Glutamatergic neuron (in vitro differentiated cells): ENCODE measurements at regions not wholly inside any gene's neighbourhood (a gene's known extent, or its start where the extent isn't known, plus 50 kb on each side); places are given as distances from the start of the nearest gene placed in this dataset.
"Not testable (repeated sequence)": the region's sequence is repeated elsewhere in the genome, so short reads cannot be mapped to it uniquely, and the experiment has no call there.

Experiments
- DNase-seq: peaks from one replicate; pipeline ENCODE4 v3.0.0; 2022
- H3K27ac Mint-ChIP-seq: one replicate; pipeline ENCODE4 v1.8.0; 2020; ENCODE audit warnings: mild to moderate bottlenecking, mixed read lengths, inconsistent platforms; ENCODE audit not compliant: unreplicated experiment
- H3K27me3 Mint-ChIP-seq: one replicate; pipeline ENCODE4 v1.8.0; 2020; ENCODE audit warnings: mild to moderate bottlenecking, moderate library complexity, mixed read lengths, inconsistent platforms; ENCODE audit not compliant: unreplicated experiment
- H3K36me3 Mint-ChIP-seq: one replicate; pipeline ENCODE4 v1.8.0; 2020; ENCODE audit warnings: mild to moderate bottlenecking, mixed read lengths, inconsistent platforms; ENCODE audit not compliant: unreplicated experiment
- H3K4me1 Mint-ChIP-seq: one replicate; pipeline ENCODE4 v1.8.0; 2020; ENCODE audit warnings: mild to moderate bottlenecking, low read depth, mixed read lengths, inconsistent platforms; ENCODE audit not compliant: unreplicated experiment
- H3K4me3 Mint-ChIP-seq: one replicate; pipeline ENCODE4 v1.8.0; 2020; ENCODE audit warnings: mild to moderate bottlenecking, mixed read lengths, inconsistent platforms; ENCODE audit not compliant: unreplicated experiment
- H3K9me3 Mint-ChIP-seq: one replicate; pipeline ENCODE4 v1.8.0; 2020; ENCODE audit warnings: mild to moderate bottlenecking, moderate library complexity, mixed read lengths, inconsistent platforms; ENCODE audit not compliant: unreplicated experiment
- CTCF ChIP-seq: fragments of 200-600 bp; sonication (generic); IDR thresholded peaks from one replicate; pipeline ENCODE4 v1.5.0; 2021; ENCODE audit not compliant: partially characterized antibody, unreplicated experiment

- H3K9me3 Mint-ChIP-seq: peaks cover 5% of the 10 kb centered on the region
- no peak overlapping the region for H3K4me3 Mint-ChIP-seq
- H3K27me3 Mint-ChIP-seq: peaks cover 4% of the 10 kb centered on the region
- H3K27ac Mint-ChIP-seq: peak overlapping the region; percentile 54
- peak; percentile 59 for DNase-seq
- no peaks in the 10 kb centered on the region for H3K36me3 Mint-ChIP-seq
- peak; percentile 30 for TF ChIP-seq CTCF
- peaks cover 16% of the 10 kb centered on the region for H3K4me1 Mint-ChIP-seq
Observed at GRCh38 chr20:48329676-48330664, 497.8 kb downstream of the PREX1 start.

GRCh38 chr20:48329031-48329615 lies 498.7 kb downstream of the PREX1 start:
- Mint-ChIP-seq H3K36me3 (no peaks in the 10 kb centered on the region), H3K27me3 (peaks cover 4% of the 10 kb centered on the region), H3K4me1 (peaks cover 16% of the 10 kb centered on the region), H3K4me3 (no peak overlapping the region), H3K9me3 (peaks cover 5% of the 10 kb centered on the region), H3K27ac (no peak overlapping the region)
- DNase-seq: no peak
- no peak for TF ChIP-seq CTCF

- H3K27ac Mint-ChIP-seq, H3K9me3 Mint-ChIP-seq, H3K36me3 Mint-ChIP-seq, DNase-seq, H3K27me3 Mint-ChIP-seq, H3K4me3 Mint-ChIP-seq: not testable (repeated sequence)
- H3K4me1 Mint-ChIP-seq: peaks cover 18% of the 10 kb centered on the region
Observed at GRCh38 chr20:48327848-48328247, 500.0 kb downstream of the PREX1 start.

- H3K27ac Mint-ChIP-seq: no peak overlapping the region
- peaks cover 5% of the 10 kb centered on the region for H3K9me3 Mint-ChIP-seq
- no peak for DNase-seq
- H3K36me3 Mint-ChIP-seq: no peaks in the 10 kb centered on the region
- peaks cover 18% of the 10 kb centered on the region for H3K4me1 Mint-ChIP-seq
- H3K27me3 Mint-ChIP-seq: peaks cover 4% of the 10 kb centered on the region
- H3K4me3 Mint-ChIP-seq: no peak overlapping the region
- no peak for TF ChIP-seq CTCF
Observed at GRCh38 chr20:48326868-48327267, 500.9 kb downstream of the PREX1 start.

- TF ChIP-seq CTCF: no peak
- Mint-ChIP-seq H3K36me3 (no peaks in the 10 kb centered on the region), H3K27ac (no peak overlapping the region), H3K9me3 (peaks cover 5% of the 10 kb centered on the region), H3K27me3 (peaks cover 4% of the 10 kb centered on the region), H3K4me3 (no peak overlapping the region), H3K4me1 (peaks cover 18% of the 10 kb centered on the region)
- no peak for DNase-seq
Observed at GRCh38 chr20:48326434-48326691, 501.4 kb downstream of the PREX1 start.
